H9 (cell line): ENCODE measurements at regions not wholly inside any gene's neighbourhood (a gene's known extent, or its start where the extent isn't known, plus 50 kb on each side); places are given as distances from the start of the nearest gene placed in this dataset.

Source experiments
- DNase-seq: peaks from one replicate; pipeline ENCODE4 v3.0.0-alpha.2; 2017
- H2AFZ ChIP-seq: one replicate; pipeline ENCODE4 v1.6.1; 2013; ENCODE audit warnings: mild to moderate bottlenecking, low read length, control low read depth, moderate library complexity
- H2AK5ac ChIP-seq: 2 replicates; pipeline ENCODE4 v1.6.1; 2013; ENCODE audit warnings: low read length, control low read depth, mixed read lengths; ENCODE audit not compliant: insufficient read length
- H2BK120ac ChIP-seq: one replicate; pipeline ENCODE4 v1.6.1; 2013; ENCODE audit warnings: low read depth, mild to moderate bottlenecking, low read length, control low read depth, inconsistent platforms; ENCODE audit not compliant: poor library complexity, severe bottlenecking
- H2BK12ac ChIP-seq: 2 replicates; pipeline ENCODE4 v1.6.1; 2013; ENCODE audit warnings: low read length, control low read depth, mixed read lengths, low read depth; ENCODE audit not compliant: insufficient read length
- H2BK15ac ChIP-seq: 2 replicates; pipeline ENCODE4 v1.6.1; 2013; ENCODE audit warnings: low read depth, low read length, control low read depth
- H2BK20ac ChIP-seq: one replicate; pipeline ENCODE4 v1.6.1; 2013; ENCODE audit warnings: low read depth, mild to moderate bottlenecking, low read length, control low read depth, inconsistent platforms; ENCODE audit not compliant: poor library complexity, severe bottlenecking
- H2BK5ac ChIP-seq: 2 replicates; pipeline ENCODE4 v1.6.1; 2013; ENCODE audit warnings: low read length, control low read depth, mixed read lengths; ENCODE audit not compliant: insufficient read length
- H3K14ac ChIP-seq: 2 replicates; pipeline ENCODE4 v1.6.1; 2013; ENCODE audit warnings: low read length, control low read depth; ENCODE audit not compliant: insufficient read depth
- H3K18ac ChIP-seq: 2 replicates; pipeline ENCODE4 v1.6.1; 2013; ENCODE audit warnings: low read depth, mild to moderate bottlenecking, mixed read lengths, low read length, control low read depth; ENCODE audit not compliant: insufficient read length
- H3K23ac ChIP-seq: 2 replicates; pipeline ENCODE4 v1.6.1; 2013; ENCODE audit warnings: low read length, control low read depth, mixed read lengths, low read depth; ENCODE audit not compliant: insufficient read length
- H3K23me2 ChIP-seq: 2 replicates; pipeline ENCODE4 v1.6.1; 2013; ENCODE audit warnings: low read depth, mild to moderate bottlenecking, mixed read lengths, low read length, control low read depth; ENCODE audit not compliant: insufficient read length, poor library complexity, severe bottlenecking
- H3K27ac ChIP-seq: 2 replicates; pipeline ENCODE4 v1.5.1; 2013; ENCODE audit warnings: low read length, control low read depth, mixed read lengths, low read depth; ENCODE audit not compliant: insufficient read length
- H3K27me3 ChIP-seq: 2 replicates; pipeline ENCODE4 v1.6.1; 2013; ENCODE audit warnings: low read length, control low read depth, inconsistent platforms; ENCODE audit not compliant: insufficient read depth
- H3K4ac ChIP-seq: 2 replicates; pipeline ENCODE4 v1.6.1; 2013; ENCODE audit warnings: low read depth, mild to moderate bottlenecking, control low read depth, inconsistent platforms, low read length, moderate library complexity
- H3K4me1 ChIP-seq: 2 replicates; pipeline ENCODE4 v1.6.1; 2013; ENCODE audit warnings: low read length, control low read depth, inconsistent platforms; ENCODE audit not compliant: insufficient read depth
- H3K4me2 ChIP-seq: 2 replicates; pipeline ENCODE4 v1.6.1; 2013; ENCODE audit warnings: low read length, control low read depth, mixed read lengths; ENCODE audit not compliant: insufficient read length, insufficient read depth
- H3K56ac ChIP-seq: 2 replicates; pipeline ENCODE4 v1.6.1; 2013; ENCODE audit warnings: low read depth, mild to moderate bottlenecking, mixed read lengths, low read length, control low read depth; ENCODE audit not compliant: insufficient read length
- H3K79me1 ChIP-seq: 2 replicates; pipeline ENCODE4 v1.6.1; 2013; ENCODE audit warnings: low read depth, mild to moderate bottlenecking, moderate library complexity, low read length, control low read depth, inconsistent platforms; ENCODE audit not compliant: insufficient read depth, poor library complexity, severe bottlenecking
- H3K79me2 ChIP-seq: 2 replicates; pipeline ENCODE4 v1.6.1; 2013; ENCODE audit warnings: low read length, control low read depth, inconsistent platforms; ENCODE audit not compliant: insufficient read depth
- H3K9ac ChIP-seq: 2 replicates; pipeline ENCODE4 v1.6.1; 2013; ENCODE audit warnings: low read length, control low read depth, mixed read lengths; ENCODE audit not compliant: insufficient read length; ENCODE audit errors: extremely low read depth
- H3K9me3 ChIP-seq: one replicate; pipeline ENCODE4 v1.6.1; 2013; ENCODE audit warnings: low read depth, low read length, inconsistent platforms; ENCODE audit not compliant: control insufficient read depth
- H3T11ph ChIP-seq: one replicate; pipeline ENCODE4 v1.6.1; 2013; ENCODE audit warnings: mild to moderate bottlenecking, low read length, control low read depth, inconsistent platforms
- H4K20me1 ChIP-seq: one replicate; pipeline ENCODE4 v1.6.1; 2013; ENCODE audit not compliant: control insufficient read depth, insufficient read length, insufficient read depth
- H4K5ac ChIP-seq: 2 replicates; pipeline ENCODE4 v1.6.1; 2013; ENCODE audit warnings: low read depth, mild to moderate bottlenecking, mixed read lengths, low read length, control low read depth; ENCODE audit not compliant: insufficient read length
- H4K8ac ChIP-seq: replicated peaks from 2 replicates; pipeline ENCODE4 v1.6.1; 2013; ENCODE audit warnings: low read length, control low read depth, mixed read lengths, low read depth; ENCODE audit not compliant: insufficient read length
- H4K91ac ChIP-seq: 2 replicates; pipeline ENCODE4 v1.6.1; 2013; ENCODE audit warnings: low read depth, mild to moderate bottlenecking, moderate library complexity, mixed read lengths, low read length, control low read depth; ENCODE audit not compliant: insufficient read length
- H3K27ac Mint-ChIP-seq, 3 experiments: 2 replicates in 2 of 3; 3 replicates in 1 of 3; pipeline ENCODE4 v1.8.0; 2020 to 2021; ENCODE audit warnings: mixed read lengths in 3 of 3, mild to moderate bottlenecking in 1 of 3, moderate library complexity in 1 of 3
- H3K27me3 Mint-ChIP-seq: 2 replicates; pipeline ENCODE4 v1.8.0; 2021; ENCODE audit warnings: low read depth, mild to moderate bottlenecking, moderate library complexity, mixed read lengths
- H3K36me3 Mint-ChIP-seq, 3 experiments: 2 replicates in 2 of 3; 3 replicates in 1 of 3; pipeline ENCODE4 v1.8.0; 2020 to 2021; ENCODE audit warnings: low read depth in 3 of 3, mixed read lengths in 3 of 3; ENCODE audit not compliant: insufficient read depth in 1 of 3
- H3K4me1 Mint-ChIP-seq, 2 experiments: 2 replicates each; pipeline ENCODE4 v1.8.0; 2020; ENCODE audit warnings: mixed read lengths in 2 of 2
- H3K4me3 Mint-ChIP-seq, 2 experiments: 2 replicates in 1 of 2; 3 replicates in 1 of 2; pipeline ENCODE4 v1.8.0; 2020 to 2021; ENCODE audit warnings: mild to moderate bottlenecking in 2 of 2, mixed read lengths in 2 of 2, moderate library complexity in 1 of 2
- H3K9me3 Mint-ChIP-seq, 2 experiments: 2 replicates in 1 of 2; 3 replicates in 1 of 2; pipeline ENCODE4 v1.8.0; 2020; ENCODE audit warnings: mild to moderate bottlenecking in 2 of 2, mixed read lengths in 2 of 2, moderate library complexity in 1 of 2
- CTCF ChIP-seq: fragments of 200-600 bp; sonication (generic); conservative IDR thresholded peaks from 3 replicates; pipeline ENCODE4 v1.8.0; 2021; ENCODE audit warnings: antibody characterized with exemption, mild to moderate bottlenecking
- WGBS: extraction: QIAGEN DNeasy Blood & Tissue Kit; methylation state at CpG from one replicate; pipeline ENCODE4 v1.1.7; 2013; ENCODE audit warnings: missing lambda C conversion rate, low lambda C conversion rate, mixed read lengths; ENCODE audit not compliant: insufficient read length; ENCODE audit errors: extremely low coverage; 5-methylcytosine and 5-hydroxymethylcytosine counted together

GRCh38 chr6:134835993-134836392 lies 113.9 kb downstream of the ALDH8A1 start:
- no peak overlapping the region for H3K4me2 ChIP-seq
- H4K20me1 ChIP-seq: no peaks in the 10 kb centered on the region
- no peaks in the 10 kb centered on the region for H3K23me2 ChIP-seq
- no peak overlapping the region for H3K4ac ChIP-seq
- H3K27me3 ChIP-seq: no peaks in the 10 kb centered on the region
- Mint-ChIP-seq H3K36me3 (no peaks in the 10 kb centered on the region), H3K4me3 (no peak overlapping the region), H3K27ac (no peak overlapping the region), H3K27me3 (no peaks in the 10 kb centered on the region), H3K4me1 (peaks cover 0 to 10% of the 10 kb centered on the region in 2 experiments; a peak in 1 of 4 replicates), H3K9me3 (no peaks in the 10 kb centered on the region)
- no peak overlapping the region for H2AK5ac ChIP-seq
- H3T11ph ChIP-seq: no peak overlapping the region
- H2BK120ac ChIP-seq: no peak overlapping the region
- no peak overlapping the region for H3K18ac ChIP-seq
- H3K9me3 ChIP-seq: no peaks in the 10 kb centered on the region
- no peak overlapping the region for H3K23ac ChIP-seq
- no peak for DNase-seq
- no peak overlapping the region for H4K91ac ChIP-seq
- no peaks in the 10 kb centered on the region; the same call in 1 of the 2 replicates for H3K4me1 ChIP-seq
- H2BK20ac ChIP-seq: no peak overlapping the region
- no peaks in the 10 kb centered on the region for H3K79me1 ChIP-seq
- TF ChIP-seq CTCF: no peak
- no peak overlapping the region for H3K9ac ChIP-seq
- no peaks in the 10 kb centered on the region for H3K79me2 ChIP-seq
- H3K56ac ChIP-seq: no peak overlapping the region
- no peak overlapping the region for H3K27ac ChIP-seq
- no peak overlapping the region for H2BK5ac ChIP-seq
- H2BK12ac ChIP-seq: no peak overlapping the region
- no peak overlapping the region for H4K5ac ChIP-seq
- H2AFZ ChIP-seq: no peak overlapping the region
- H2BK15ac ChIP-seq: no peak overlapping the region
- no peak overlapping the region for H4K8ac ChIP-seq
- no CpG with 5 or more reads among the region's 2 CpGs for WGBS
- H3K14ac ChIP-seq: no peak overlapping the region
